ENCODE measurements at regions not wholly inside any gene's neighbourhood (a gene's known extent, or its start where the extent isn't known, plus 50 kb on each side); places are given as distances from the start of the nearest gene placed in this dataset.

- TF ChIP-seq RCOR1 (IDR thresholded peaks at IDR 0.05; ENCODE audit: borderline replicate concordance in 1 of 2, low read depth in 2 of 2, low read length in 2 of 2) (no peak), ZBTB9 (CRISPR knock-in tag; IDR thresholded peaks at IDR 0.05) (no peak)
Measured at GRCh38 chr5:128011339-128011738, 72.2 kb upstream of the SLC12A2 start (continued).

GRCh38 chr5:128014578-128014977 lies 69.0 kb upstream of the SLC12A2 start:
- in situ Hi-C loops (cut with MboI): no loop called here
- WGBS (ENCODE audit: insufficient coverage, low coverage, missing lambda C conversion rate): 56% methylated on average over 2 of the region's 2 CpGs
- BruUV-seq (replicated peaks): no TSS peak
- Histone ChIP-seq H3K4me3 (no peak overlapping the region), H3K4me2 (ENCODE audit: insufficient read depth, low read length) (no peak overlapping the region), H3K79me2 (ENCODE audit: control insufficient read depth, insufficient read depth, low read length) (no peaks in the 10 kb centered on the region), H3K4me1 (replicated peaks in 1 of 2; ENCODE audit: control insufficient read depth in 2 of 2, insufficient read depth in 2 of 2, low read length in 2 of 2) (peaks cover 0 to 13% of the 10 kb centered on the region in 2 experiments; a peak in 3 of 5 replicates), H2AFZ (ENCODE audit: low read depth, low read length) (no peak overlapping the region), H3K9ac (ENCODE audit: insufficient read depth in 1 of 2, low read depth in 2 of 2, low read length in 2 of 2) (no peak overlapping the region), H4K20me1 (replicated peaks; ENCODE audit: control insufficient read depth, insufficient read depth, low read length) (no peaks in the 10 kb centered on the region), H3K27me3 (ENCODE audit: control insufficient read depth in 2 of 2, insufficient read depth in 2 of 2, low read length in 2 of 2) (no peaks in the 10 kb centered on the region), H3K27ac (ENCODE audit: extremely low read depth, low read depth, low read length) (no peak overlapping the region), H3K9me1 (ENCODE audit: control insufficient read depth, insufficient read depth, low read length) (no peaks in the 10 kb centered on the region), H3K9me3 (replicated peaks; ENCODE audit: control insufficient read depth, insufficient read depth, low read depth, low read length) (no peaks in the 10 kb centered on the region), H3K36me3 (ENCODE audit: control insufficient read depth, insufficient read depth, low read length) (no peaks in the 10 kb centered on the region; the same call in 2 of the 3 replicates)
- no peak for TF ChIP-seq ATF1 (CRISPR knock-in tag; IDR thresholded peaks at IDR 0.05)
- no peak for TF ChIP-seq ATF1 (tag; IDR thresholded peaks at IDR 0.05)
- no peak for TF ChIP-seq STAG1 (CRISPR knock-in tag; IDR thresholded peaks at IDR 0.05; ENCODE audit: borderline replicate concordance)
- TF ChIP-seq CREM (IDR thresholded peaks at IDR 0.05; ENCODE audit: low read depth): no peak
- TF ChIP-seq BCLAF1 (IDR thresholded peaks at IDR 0.05; ENCODE audit: borderline replicate concordance in 1 of 2, control insufficient read depth in 1 of 2, low read depth in 2 of 2, low read length in 1 of 2): no peak
- no peak for TF ChIP-seq STAT5A (IDR thresholded peaks at IDR 0.05; ENCODE audit: borderline replicate concordance, low read length)
- TF ChIP-seq ZC3H4 (CRISPR knock-in tag; IDR thresholded peaks at IDR 0.05; ENCODE audit: borderline replicate concordance): no peak
- DNase-seq (ENCODE audit: extremely low read depth in 1 of 4, low spot score in 3 of 4): no peak
- intact Hi-C loops (cut with micrococcal nuclease): no loop called here
- POLR2A ChIA-PET: interaction anchor here (0.6 to 1.8 kb wide), 2 partner anchors 15 to 75 kb away, joined by 3 to 10 read pairs; no protein-coding TSS in a partner anchor
- no peak for ATAC-seq
- FAIRE-seq: peak; percentile 23
- CTCF ChIA-PET (ENCODE audit: low intra/inter-chr PET ratio): no interaction called here
